K562 (cell line): ENCODE measurements at regions not wholly inside any gene's neighbourhood (a gene's known extent, or its start where the extent isn't known, plus 50 kb on each side); places are given as distances from the start of the nearest gene placed in this dataset.

Source experiments
- ATAC-seq: fragments of 200-7000 bp; cut with Tn5 transposase; 3 replicates; pipeline ENCODE4 v1.9.1; 2020; ENCODE audit warnings: moderate library complexity
- BruUV-seq: library from RNA; stranded (reverse); fragments of 400-500 nt; replicated peaks from 2 replicates; lab custom pipeline; 2021; lab: Mats Ljungman, UMichigan
- CTCF ChIA-PET: fragments of 300-600 bp; formaldehyde crosslinking; extraction: SDS; loops from one replicate; lab custom pipeline; 2021; ENCODE audit warnings: low intra/inter-chr PET ratio; lab: Yijun Ruan, JAX
- POLR2A ChIA-PET: fragments of 300-600, 350-650 bp; sonication (Branson Sonifier 250); formaldehyde crosslinking; extraction: SDS; loops from one replicate; lab custom pipeline; 2021; ENCODE audit warnings: antibody characterized with exemption, inconsistent platforms; lab: Yijun Ruan, JAX
- DNase-seq, 4 experiments: peaks; one replicate each; pipeline versions ENCODE4 v3.0.0 to v3.0.0-alpha.2; 2011 to 2018; ENCODE audit warnings: low spot score in 3 of 4, mixed read lengths in 3 of 4; ENCODE audit errors: extremely low read depth in 1 of 4
- FAIRE-seq: peaks from 2 replicates; lab custom pipeline; 2011; peaks lifted over from hg19 to GRCh38; lab: Jason Lieb, UNC
- H2AFZ ChIP-seq: 2 replicates; pipeline ENCODE4 v1.6.0; 2011; ENCODE audit warnings: low read depth, low read length, control low read depth, inconsistent platforms
- H3K27ac ChIP-seq: fragments of 200-600 bp; 3 replicates; pipeline ENCODE4 v1.8.0; 2011; ENCODE audit warnings: low read depth, mild to moderate bottlenecking, control low read depth, inconsistent platforms, low read length, moderate library complexity, mixed read lengths; ENCODE audit errors: extremely low read depth
- H3K27me3 ChIP-seq, 2 experiments: fragments of 300-600 bp in 1 of 2; 2 replicates in 1 of 2; 3 replicates in 1 of 2; pipeline versions ENCODE4 v1.6.0 to v1.8.0; 2011; ENCODE audit warnings: inconsistent platforms in 2 of 2, low read length in 2 of 2, mild to moderate bottlenecking in 1 of 2, mixed read lengths in 1 of 2, moderate library complexity in 1 of 2; ENCODE audit not compliant: control insufficient read depth in 2 of 2, insufficient read depth in 2 of 2
- H3K36me3 ChIP-seq: fragments of 300-600 bp; 3 replicates; pipeline ENCODE4 v1.8.0; 2011; ENCODE audit warnings: mild to moderate bottlenecking, low read length, inconsistent platforms; ENCODE audit not compliant: control insufficient read depth, insufficient read depth
- H3K4me1 ChIP-seq, 2 experiments: fragments of 200-600 bp in 1 of 2; replicated peaks in 1 of 2; 2 replicates in 1 of 2; 3 replicates in 1 of 2; pipeline versions ENCODE4 v1.5.1 to v1.8.0; 2011; ENCODE audit warnings: inconsistent platforms in 2 of 2, low read length in 2 of 2, mild to moderate bottlenecking in 1 of 2, mixed read lengths in 1 of 2, moderate library complexity in 1 of 2; ENCODE audit not compliant: control insufficient read depth in 2 of 2, insufficient read depth in 2 of 2
- H3K4me2 ChIP-seq: 2 replicates; pipeline ENCODE4 v1.6.1; 2011; ENCODE audit warnings: low read length, control low read depth, inconsistent platforms, mixed read lengths; ENCODE audit not compliant: insufficient read depth
- H3K4me3 ChIP-seq: fragments of 200-600 bp; sonication (generic), shearing (Covaris generic); 2 replicates; pipeline ENCODE4 v1.5.1; 2016; ENCODE audit warnings: control low read depth, inconsistent platforms
- H3K79me2 ChIP-seq: fragments of 200-600 bp; 3 replicates; pipeline ENCODE4 v1.8.0; 2011; ENCODE audit warnings: low read length, inconsistent platforms; ENCODE audit not compliant: control insufficient read depth, insufficient read depth
- H3K9ac ChIP-seq, 2 experiments: 2 replicates each; pipeline versions ENCODE4 v1.6.0 to v1.6.1; 2011; ENCODE audit warnings: low read depth in 2 of 2, low read length in 2 of 2, control low read depth in 1 of 2, inconsistent platforms in 1 of 2, mild to moderate bottlenecking in 1 of 2, mixed read lengths in 1 of 2; ENCODE audit not compliant: insufficient read depth in 1 of 2
- H3K9me1 ChIP-seq: one replicate; pipeline ENCODE4 v1.6.0; 2011; ENCODE audit warnings: inconsistent platforms, mild to moderate bottlenecking, low read length, moderate library complexity; ENCODE audit not compliant: control insufficient read depth, insufficient read depth
- H3K9me3 ChIP-seq: replicated peaks from 2 replicates; pipeline ENCODE4 v1.5.1; 2011; ENCODE audit warnings: low read depth, low read length, inconsistent platforms; ENCODE audit not compliant: control insufficient read depth, insufficient read depth
- H4K20me1 ChIP-seq: replicated peaks from 2 replicates; pipeline ENCODE4 v1.6.1; 2011; ENCODE audit warnings: low read length, inconsistent platforms, mixed read lengths; ENCODE audit not compliant: control insufficient read depth, insufficient read depth
- EHMT2 ChIP-seq: fragments of 450-650 bp; IDR thresholded peaks from 2 replicates; pipeline ENCODE4 v1.6.1; 2018; ENCODE audit warnings: antibody characterized with exemption
- ETS2 ChIP-seq: IDR thresholded peaks from 2 replicates; pipeline ENCODE4 v1.6.1; 2016; ENCODE audit warnings: borderline replicate concordance, missing genetic modification characterization, mild to moderate bottlenecking, moderate library complexity, missing compliant biosample characterization; ENCODE audit not compliant: poor library complexity, severe bottlenecking
- EZH2 ChIP-seq: IDR thresholded peaks from 2 replicates; pipeline ENCODE4 v1.6.1; 2012; ENCODE audit warnings: low read depth, mild to moderate bottlenecking, inconsistent platforms, low read length, borderline replicate concordance
- FOXK2 ChIP-seq, 2 experiments: fragments of 450-650 bp; IDR thresholded peaks in 1 of 2; conservative IDR thresholded peaks in 1 of 2; 2 replicates each; pipeline ENCODE4 v1.6.1; 2016; ENCODE audit warnings: low read depth in 2 of 2, mild to moderate bottlenecking in 1 of 2
- KAT7 ChIP-seq: sonication (generic); formaldehyde crosslinking; IDR thresholded peaks from 2 replicates; pipeline ENCODE4 v1.8.0; 2022; ENCODE audit warnings: missing genetic modification reagents, mild to moderate bottlenecking, borderline replicate concordance
- MAFG ChIP-seq: fragments of 450-650 bp; conservative IDR thresholded peaks from 2 replicates; pipeline ENCODE4 v1.6.1; 2016; ENCODE audit warnings: missing genetic modification characterization, missing compliant biosample characterization
- MAFK ChIP-seq: IDR thresholded peaks from 2 replicates; pipeline ENCODE4 v1.6.1; 2011; ENCODE audit warnings: low read length, improper control_type of control experiment
- NFRKB ChIP-seq: fragments of 450-650 bp; IDR thresholded peaks from 2 replicates; pipeline ENCODE4 v1.6.1; 2016; ENCODE audit warnings: low read depth
- SPI1 ChIP-seq: IDR thresholded peaks from 2 replicates; pipeline ENCODE4 v1.6.1; 2011; ENCODE audit warnings: low read depth, low read length, control low read depth, borderline replicate concordance
- TGIF2 ChIP-seq: sonication (generic); formaldehyde crosslinking; IDR thresholded peaks from 2 replicates; pipeline ENCODE4 v1.8.1; 2022; ENCODE audit warnings: mild to moderate bottlenecking, missing genetic modification reagents, moderate library complexity
- U2AF1 ChIP-seq: fragments of 200-400 bp; formaldehyde crosslinking; optimal IDR thresholded peaks from 2 replicates; pipeline ENCODE3; 2017; ENCODE audit warnings: mild to moderate bottlenecking, low read depth, low read length, moderate library complexity
- ZC3H11A ChIP-seq: IDR thresholded peaks from 2 replicates; pipeline ENCODE4 v1.6.1; 2012; ENCODE audit warnings: low read depth, low read length, improper control_type of control experiment
- ZNF217 ChIP-seq: sonication (generic); formaldehyde crosslinking; IDR thresholded peaks from 2 replicates; pipeline ENCODE4 v1.8.0; 2022; ENCODE audit warnings: mild to moderate bottlenecking, missing genetic modification reagents
- ZNF384 ChIP-seq: IDR thresholded peaks from 2 replicates; pipeline ENCODE4 v1.6.1; 2012; ENCODE audit warnings: low read depth, low read length, improper control_type of control experiment
- ZNF512 ChIP-seq: IDR thresholded peaks from 2 replicates; pipeline ENCODE4 v1.6.1; 2016; ENCODE audit warnings: missing genetic modification characterization, missing compliant biosample characterization
- ZNF639 ChIP-seq, 2 experiments: fragments of 200-800 bp in 1 of 2; sonication (Bioruptor generic) in 1 of 2; sonication (generic) in 1 of 2; formaldehyde crosslinking in 1 of 2; IDR thresholded peaks in 1 of 2; conservative IDR thresholded peaks in 1 of 2; 2 replicates each; pipeline versions ENCODE4 v1.5.0 to v1.6.1; 2016 to 2020; ENCODE audit warnings: missing compliant biosample characterization in 1 of 2, missing genetic modification characterization in 1 of 2, missing genetic modification reagents in 1 of 2
- ZNF766 ChIP-seq: fragments of 200-800 bp; sonication (Bioruptor generic); conservative IDR thresholded peaks from 2 replicates; pipeline ENCODE4 v1.6.1; 2016; ENCODE audit warnings: missing genetic modification characterization, missing compliant biosample characterization
- WGBS: fragments of 100-300 bp; shearing (Covaris generic); methylation state at CpG from one replicate; pipeline ENCODE4 v1.1.6; 2016; ENCODE audit warnings: low coverage, mixed read lengths; ENCODE audit not compliant: insufficient coverage; ENCODE audit errors: missing lambda C conversion rate; 5-methylcytosine and 5-hydroxymethylcytosine counted together
- in situ Hi-C: fragments of 300-500 bp; cut with MboI; formaldehyde crosslinking; loops from 4 replicates; pipeline ENCODE4 v1.15.0; 2018; ENCODE audit warnings: inconsistent platforms, mixed read lengths
- intact Hi-C: fragments of 100-400 bp; cut with micrococcal nuclease; formaldehyde crosslinking; loops from 2 replicates; pipeline ENCODE4 v1.14.2; 2022
- TF ChIP-seq, protein P1 (sequence below), 2 experiments: fragments of 450-650 bp in 1 of 2; sonication (generic) in 1 of 2; formaldehyde crosslinking in 1 of 2; IDR thresholded peaks in 1 of 2; conservative IDR thresholded peaks in 1 of 2; 2 replicates each; pipeline versions ENCODE4 v1.6.1 to v1.8.1; 2016 to 2023; ENCODE audit warnings: mild to moderate bottlenecking in 2 of 2, moderate library complexity in 2 of 2, inconsistent platforms in 1 of 2, missing genetic modification reagents in 1 of 2

DNA sequence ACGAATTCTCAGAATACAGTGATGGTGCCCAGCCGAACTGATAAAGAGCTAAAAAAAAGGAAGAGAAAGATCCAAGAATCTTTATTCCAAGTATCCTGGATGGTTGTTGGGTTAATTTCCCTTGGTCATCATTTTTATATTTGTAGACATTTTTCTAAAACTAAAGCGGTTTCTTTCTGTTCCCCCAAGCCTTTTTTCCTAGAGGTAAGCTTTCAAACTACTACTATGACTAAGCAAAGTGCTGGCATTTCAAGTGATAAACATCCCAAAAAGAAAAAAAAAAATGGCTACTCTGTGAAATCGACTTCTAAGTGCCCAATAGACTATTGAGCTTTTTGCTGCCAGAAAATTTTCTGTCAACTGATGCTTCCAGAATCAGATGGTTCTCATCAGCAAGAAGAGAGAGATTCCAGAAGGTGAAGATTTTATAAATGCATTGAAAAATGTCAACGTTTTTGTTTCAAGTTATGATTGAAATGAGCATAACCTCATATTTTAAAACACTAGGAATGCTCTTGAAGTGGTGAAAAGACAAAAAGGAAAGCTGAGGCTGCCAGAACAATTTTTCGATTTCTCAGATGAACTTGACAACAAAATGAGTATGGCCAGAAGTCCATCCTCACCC is 96.1 kb upstream of the ZC3H11B start:
- ChIA-PET POLR2A (interaction anchor here (0.7 to 2.0 kb wide), 4 partner anchors 9 to 43 kb away, joined by 3 to 5 read pairs (median 3); no protein-coding TSS in a partner anchor), CTCF (no interaction called here)
- H3K4me1 ChIP-seq = peaks cover 0 to 16% of the 10 kb centered on the region in 2 experiments; a peak in 2 of 5 replicates
- no peaks in the 10 kb centered on the region for H3K36me3 ChIP-seq
- peak; percentile 71 for ATAC-seq
- H3K27ac ChIP-seq = peak overlapping the region; percentile 33; the same call in 1 of the 3 replicates
- H3K27me3 ChIP-seq = no peaks in the 10 kb centered on the region
- H3K4me2 ChIP-seq = no peak overlapping the region; the same call in 1 of the 2 replicates
- DNase-seq = peak in 3 of 4 experiments; percentile 27 to 41 (median 29)
- no peak overlapping the region for H3K9ac ChIP-seq
- H2AFZ ChIP-seq = peak overlapping the region; percentile 87
- H4K20me1 ChIP-seq = no peaks in the 10 kb centered on the region
- no peaks in the 10 kb centered on the region for H3K9me3 ChIP-seq
- 2% methylated on average over 6 of the region's 6 CpGs for WGBS
- in situ Hi-C loops (no loop called here), intact Hi-C loops (no loop called here)
- no peaks in the 10 kb centered on the region for H3K79me2 ChIP-seq
- BruUV-seq = no TSS peak
- H3K4me3 ChIP-seq = no peak overlapping the region
- no peaks in the 10 kb centered on the region for H3K9me1 ChIP-seq
- FAIRE-seq = no peak
- no peak for TF ChIP-seq ZC3H11A
- TF ChIP-seq ZNF384 = peak; percentile 54; the same call in 1 of the 2 replicates
- no peak for TF ChIP-seq TGIF2
- peak; percentile 31; the same call in 1 of the 2 replicates for TF ChIP-seq NFRKB
- peak in 1 of 2 experiments; percentile 54; a peak in 2 of 4 replicates for TF ChIP-seq ZNF639 (CRISPR knock-in tag; conservative IDR thresholded peaks at IDR 0.05 in 1 of 2, IDR thresholded peaks at IDR 0.05 in 1 of 2)
- no peak for TF ChIP-seq KAT7
- peak; percentile 37; the same call in 1 of the 2 replicates for TF ChIP-seq ZNF766 (CRISPR knock-in tag)
- TF ChIP-seq MAFG (tag) = peak; percentile 96
- TF ChIP-seq EHMT2 = 0 out of 2 replicates have a peak, but pooled peaks have one; percentile 12
- TF ChIP-seq FOXK2 (conservative IDR thresholded peaks at IDR 0.05 in 1 of 2, IDR thresholded peaks at IDR 0.05 in 1 of 2; ENCODE audit: low read depth in 2 of 2) = peak; percentile 42 to 52; a peak in 1 of 4 replicates
- TF ChIP-seq, protein P1, sequence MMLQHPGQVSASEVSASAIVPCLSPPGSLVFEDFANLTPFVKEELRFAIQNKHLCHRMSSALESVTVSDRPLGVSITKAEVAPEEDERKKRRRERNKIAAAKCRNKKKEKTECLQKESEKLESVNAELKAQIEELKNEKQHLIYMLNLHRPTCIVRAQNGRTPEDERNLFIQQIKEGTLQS (IDR thresholded peaks at IDR 0.05) = 0 out of 2 replicates have a peak, but pooled peaks have one; percentile 7
- TF ChIP-seq, protein P1 (CRISPR knock-in tag; conservative IDR thresholded peaks at IDR 0.05) = no peak
- TF ChIP-seq U2AF1 = no peak
- TF ChIP-seq ZNF512 (tag) = 0 out of 2 replicates have a peak, but pooled peaks have one; percentile 4
- TF ChIP-seq SPI1 = no peak
- peak; percentile 72 for TF ChIP-seq MAFK
- no peak for TF ChIP-seq EZH2
- no peak for TF ChIP-seq ETS2 (tag)
- no peak for TF ChIP-seq ZNF217 (CRISPR knock-in tag)
